ENCODE measurements at regions not wholly inside any gene's neighbourhood (a gene's known extent, or its start where the extent isn't known, plus 50 kb on each side); places are given as distances from the start of the nearest gene placed in this dataset.

GRCh38 chrX:51837921-51838320 lies 55.5 kb upstream of the MAGED1 start:
- H3K27me3 ChIP-seq (ENCODE audit: insufficient read depth, low read depth, low read length) = no peaks in the 10 kb centered on the region
- H3K79me2 ChIP-seq (replicated peaks; ENCODE audit: insufficient read depth, low read length) = no peaks in the 10 kb centered on the region
- H4K20me1 ChIP-seq (ENCODE audit: insufficient read depth) = no peaks in the 10 kb centered on the region
- no peaks in the 10 kb centered on the region for H3K9me3 ChIP-seq (ENCODE audit: low read length)
- no peaks in the 10 kb centered on the region for H3K36me3 ChIP-seq (ENCODE audit: insufficient read depth, low read length)
- no peak overlapping the region for H3K4me3 ChIP-seq (ENCODE audit: low read length)
- no peak overlapping the region for H3K4me2 ChIP-seq (ENCODE audit: low read length)
- no peaks in the 10 kb centered on the region for H3F3A ChIP-seq (ENCODE audit: insufficient read depth, low read length, poor library complexity, severe bottlenecking)
- H3K9ac ChIP-seq (ENCODE audit: low read length) = no peak overlapping the region
- H2AFZ ChIP-seq (ENCODE audit: low read depth, low read length) = no peak overlapping the region
- H3K27ac ChIP-seq (ENCODE audit: low read length) = no peak overlapping the region
- no peaks in the 10 kb centered on the region for H3K9me2 ChIP-seq (ENCODE audit: insufficient read depth, low read length)
- no peak for TF ChIP-seq POLR2AphosphoS5 (IDR thresholded peaks at IDR 0.05)
- TF ChIP-seq REST (IDR thresholded peaks at IDR 0.05; ENCODE audit: borderline replicate concordance) = no peak
- no peak for TF ChIP-seq MXI1 (conservative IDR thresholded peaks at IDR 0.05; ENCODE audit: poor library complexity, severe bottlenecking)
- no peak for TF ChIP-seq TAF1 (IDR thresholded peaks at IDR 0.05; ENCODE audit: low read depth)
- no peak for TF ChIP-seq EZH2 (IDR thresholded peaks at IDR 0.05; ENCODE audit: borderline replicate concordance, insufficient read depth, low read length, poor library complexity, severe bottlenecking)
- TF ChIP-seq SMC3 (conservative IDR thresholded peaks at IDR 0.05; ENCODE audit: poor library complexity) = no peak
- TF ChIP-seq EP300 (conservative IDR thresholded peaks at IDR 0.05; ENCODE audit: poor library complexity, severe bottlenecking) = no peak
- no peak for TF ChIP-seq CTCF (IDR thresholded peaks at IDR 0.05; ENCODE audit: poor library complexity, severe bottlenecking)
- no peak for TF ChIP-seq RAD21 (conservative IDR thresholded peaks at IDR 0.05)

Measured in neural cell (in vitro differentiated cells).